ENCODE measurements at regions not wholly inside any gene's neighbourhood (a gene's known extent, or its start where the extent isn't known, plus 50 kb on each side); places are given as distances from the start of the nearest gene placed in this dataset.

GRCh38 chr5:61625681-61626621 is 293.9 kb downstream of the ZSWIM6 start:
- peak; percentile 31 for DNase-seq (ENCODE audit: low spot score)
- no peak for TF ChIP-seq CTCF (IDR thresholded peaks at IDR 0.05; ENCODE audit: extremely low read depth, insufficient read depth, missing control alignments)
- in situ Hi-C loops (cut with MboI; ENCODE audit: low pct_unique_long_range_greater_than_20kb, low sequenced_read_pairs, unreplicated experiment) = no loop called here

- TF ChIP-seq CTCF (IDR thresholded peaks at IDR 0.05; ENCODE audit: extremely low read depth, insufficient read depth, missing control alignments) = no peak
- no peak for DNase-seq (ENCODE audit: low spot score)
- in situ Hi-C loops (cut with MboI; ENCODE audit: low pct_unique_long_range_greater_than_20kb, low sequenced_read_pairs, unreplicated experiment) = no loop called here
Measured at GRCh38 chr5:61626639-61627282, 294.7 kb downstream of the ZSWIM6 start.

GRCh38 chr5:61627531-61627930 is 295.5 kb downstream of the ZSWIM6 start:
- in situ Hi-C loops (cut with MboI; ENCODE audit: low pct_unique_long_range_greater_than_20kb, low sequenced_read_pairs, unreplicated experiment) = no loop called here
- DNase-seq (ENCODE audit: low spot score) = no peak
- TF ChIP-seq CTCF (IDR thresholded peaks at IDR 0.05; ENCODE audit: extremely low read depth, insufficient read depth, missing control alignments) = no peak

GRCh38 chr5:61630908-61631307 is 298.9 kb downstream of the ZSWIM6 start:
- DNase-seq (ENCODE audit: low spot score) = no peak
- no peak for TF ChIP-seq CTCF (IDR thresholded peaks at IDR 0.05; ENCODE audit: extremely low read depth, insufficient read depth, missing control alignments)
- in situ Hi-C loops (cut with MboI; ENCODE audit: low pct_unique_long_range_greater_than_20kb, low sequenced_read_pairs, unreplicated experiment) = no loop called here

- TF ChIP-seq CTCF (IDR thresholded peaks at IDR 0.05; ENCODE audit: extremely low read depth, insufficient read depth, missing control alignments) = no peak
- in situ Hi-C loops (cut with MboI; ENCODE audit: low pct_unique_long_range_greater_than_20kb, low sequenced_read_pairs, unreplicated experiment) = no loop called here
- DNase-seq (ENCODE audit: low spot score) = no peak
Measured at GRCh38 chr5:61631438-61631941, 299.4 kb downstream of the ZSWIM6 start.

GRCh38 chr5:61632064-61632463 is 300.0 kb downstream of the ZSWIM6 start:
- in situ Hi-C loops (cut with MboI; ENCODE audit: low pct_unique_long_range_greater_than_20kb, low sequenced_read_pairs, unreplicated experiment) = no loop called here
- TF ChIP-seq CTCF (IDR thresholded peaks at IDR 0.05; ENCODE audit: extremely low read depth, insufficient read depth, missing control alignments) = no peak
- no peak for DNase-seq (ENCODE audit: low spot score)

All from GM13977 (cell line).